ENCODE measurements at regions not wholly inside any gene's neighbourhood (a gene's known extent, or its start where the extent isn't known, plus 50 kb on each side); places are given as distances from the start of the nearest gene placed in this dataset.
"Not testable (repeated sequence)": the region's sequence is repeated elsewhere in the genome, so short reads cannot be mapped to it uniquely, and the experiment has no call there.

DNA sequence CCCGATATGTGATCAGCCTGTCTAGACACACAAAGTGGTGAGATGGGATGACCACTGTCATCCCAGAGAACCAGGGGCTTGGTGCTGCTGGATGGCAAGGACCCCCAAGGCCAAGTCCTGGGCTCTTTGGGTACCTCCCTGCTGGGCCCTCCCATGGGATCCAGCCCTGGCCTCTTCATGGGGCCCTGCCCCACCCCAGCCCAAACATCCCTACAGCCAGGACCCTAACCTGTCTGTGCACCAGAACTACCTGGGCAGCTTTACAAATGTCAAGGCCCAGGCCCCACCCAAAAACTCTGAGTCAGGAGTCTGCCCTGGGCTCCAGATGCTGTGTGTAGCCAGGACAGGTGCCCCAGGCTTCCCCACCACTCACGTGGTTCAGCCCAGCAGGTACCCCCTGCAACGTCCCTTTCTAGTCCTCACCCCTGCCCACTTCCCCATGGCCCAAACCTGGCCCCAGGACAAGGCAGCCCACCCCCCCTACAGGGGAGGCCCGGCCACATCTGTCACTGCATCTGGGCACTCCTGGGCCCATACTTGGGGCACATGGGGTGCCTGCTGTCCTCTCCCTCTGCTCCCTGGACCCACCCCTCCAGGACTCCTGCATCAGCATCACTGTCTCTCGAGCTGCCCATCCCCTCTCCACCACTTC is 233.5 kb downstream of the TUBA3C start:
- H3K27ac Mint-ChIP-seq, result no peak overlapping the region
- ChIA-PET CTCF (interaction anchor here (0.5 kb wide), 1 partner anchor 47 kb away, joined by 4 read pairs; no protein-coding TSS in a partner anchor), POLR2A (no interaction called here)
- DNase-seq, result no peak
- H3K27me3 Mint-ChIP-seq, result no peaks in the 10 kb centered on the region
- no peak overlapping the region for H3K4me3 Mint-ChIP-seq
- H3K4me1 Mint-ChIP-seq, result no peaks in the 10 kb centered on the region
- no peaks in the 10 kb centered on the region for H3K36me3 Mint-ChIP-seq (ENCODE audit: low read depth)
- H3K9me3 Mint-ChIP-seq, result no peaks in the 10 kb centered on the region

DNA sequence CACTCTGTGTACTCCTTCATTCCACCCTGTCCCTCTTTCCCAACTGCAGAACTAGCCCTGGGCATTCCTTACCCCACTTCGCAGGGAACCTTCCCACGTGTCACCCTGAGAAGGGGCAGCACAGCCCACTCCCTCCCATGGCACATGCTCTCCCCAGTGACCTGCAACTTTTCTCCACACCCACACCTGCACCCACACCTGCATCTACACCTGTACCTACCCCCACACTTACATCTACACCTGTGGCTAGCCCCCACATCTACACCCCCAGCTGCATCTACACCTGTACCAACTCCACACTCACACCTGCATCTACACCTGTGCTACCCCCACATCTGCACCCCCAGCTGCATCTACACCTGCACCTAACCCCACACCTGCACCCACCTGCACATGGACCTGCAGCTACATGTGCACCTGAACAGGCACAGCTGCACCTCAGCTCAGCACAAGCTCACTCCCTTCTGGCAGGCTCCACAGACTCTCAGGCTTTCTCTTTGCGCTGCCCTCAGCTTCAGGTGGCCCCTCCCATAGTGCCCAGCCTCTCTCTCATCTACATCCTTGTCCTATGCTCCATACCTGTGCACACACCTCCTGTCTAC is 234.1 kb downstream of the TUBA3C start:
- DNase-seq, result no peak
- Mint-ChIP-seq H3K4me3 (no peak overlapping the region), H3K27me3 (no peaks in the 10 kb centered on the region), H3K9me3 (no peaks in the 10 kb centered on the region), H3K36me3 (ENCODE audit: low read depth) (no peaks in the 10 kb centered on the region), H3K27ac (no peak overlapping the region), H3K4me1 (no peaks in the 10 kb centered on the region)
- ChIA-PET CTCF (interaction anchor here (0.5 kb wide), 1 partner anchor 47 kb away, joined by 4 read pairs; no protein-coding TSS in a partner anchor), POLR2A (no interaction called here)

DNA sequence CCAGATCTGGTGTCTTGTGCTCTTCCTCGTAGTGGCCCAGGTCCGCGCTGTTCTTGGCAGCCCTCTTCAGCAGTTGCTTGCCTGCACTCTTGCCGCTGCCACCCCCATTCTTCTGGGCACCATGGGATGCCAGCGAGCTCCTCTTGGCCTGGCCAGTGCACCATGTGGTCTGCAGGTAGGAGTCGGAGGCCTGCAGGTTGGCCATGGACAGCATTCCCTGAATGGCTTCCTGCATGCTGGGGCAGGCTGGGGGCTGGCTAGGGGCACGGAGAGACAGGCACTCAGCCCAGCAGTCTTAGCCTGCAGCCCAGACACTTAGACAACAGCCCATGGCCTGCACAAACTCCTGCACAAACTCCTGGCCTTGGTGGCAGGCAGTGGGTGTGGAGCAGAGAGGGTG is 234.9 kb downstream of the TUBA3C start:
- CTCF ChIA-PET, result no interaction called here
- H3K27me3 Mint-ChIP-seq, result no peaks in the 10 kb centered on the region
- no peaks in the 10 kb centered on the region for H3K36me3 Mint-ChIP-seq (ENCODE audit: low read depth)
- DNase-seq, result no peak
- no peaks in the 10 kb centered on the region for H3K9me3 Mint-ChIP-seq
- no peak overlapping the region for H3K4me3 Mint-ChIP-seq
- POLR2A ChIA-PET, result no interaction called here
- no peak overlapping the region for H3K27ac Mint-ChIP-seq
- H3K4me1 Mint-ChIP-seq, result no peaks in the 10 kb centered on the region

DNA sequence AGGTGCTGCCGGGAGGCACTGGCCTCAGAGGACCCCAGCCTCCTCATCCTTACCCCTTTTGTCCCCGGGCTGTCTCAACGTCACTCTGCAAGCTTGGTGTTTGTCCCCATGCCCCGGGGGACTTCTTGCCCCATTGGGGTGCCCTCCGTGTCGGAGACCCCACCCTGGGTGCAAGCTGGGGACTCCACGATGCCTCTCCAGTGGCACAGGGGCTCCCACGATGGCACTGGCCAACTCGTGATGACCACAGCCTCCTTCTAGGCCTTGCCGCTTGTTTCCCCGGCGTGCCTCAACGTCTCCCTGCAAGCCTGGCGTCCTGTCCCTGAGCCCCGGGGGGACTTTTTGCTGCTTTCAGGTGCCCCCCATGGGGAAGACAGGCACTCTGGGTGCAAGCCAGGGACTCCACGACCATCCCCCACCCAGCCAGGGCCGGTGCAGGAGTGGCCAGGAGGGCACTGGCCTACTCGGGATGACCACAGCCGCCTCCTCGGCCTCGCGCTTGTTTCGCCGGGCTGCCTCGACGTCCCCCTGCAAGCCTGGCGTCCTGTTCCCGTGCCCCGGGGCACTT is 237.0 kb downstream of the TUBA3C start:
- Mint-ChIP-seq H3K9me3 (no peaks in the 10 kb centered on the region), H3K4me3 (no peak overlapping the region), H3K36me3 (ENCODE audit: low read depth) (no peaks in the 10 kb centered on the region), H3K4me1 (no peaks in the 10 kb centered on the region), H3K27me3 (no peaks in the 10 kb centered on the region), H3K27ac (no peak overlapping the region)
- DNase-seq, result no peak
- CTCF ChIA-PET, result no interaction called here
- POLR2A ChIA-PET, result interaction anchor here (0.6 kb wide), 1 partner anchor 277 kb away, joined by 4 read pairs; no protein-coding TSS in a partner anchor

DNA sequence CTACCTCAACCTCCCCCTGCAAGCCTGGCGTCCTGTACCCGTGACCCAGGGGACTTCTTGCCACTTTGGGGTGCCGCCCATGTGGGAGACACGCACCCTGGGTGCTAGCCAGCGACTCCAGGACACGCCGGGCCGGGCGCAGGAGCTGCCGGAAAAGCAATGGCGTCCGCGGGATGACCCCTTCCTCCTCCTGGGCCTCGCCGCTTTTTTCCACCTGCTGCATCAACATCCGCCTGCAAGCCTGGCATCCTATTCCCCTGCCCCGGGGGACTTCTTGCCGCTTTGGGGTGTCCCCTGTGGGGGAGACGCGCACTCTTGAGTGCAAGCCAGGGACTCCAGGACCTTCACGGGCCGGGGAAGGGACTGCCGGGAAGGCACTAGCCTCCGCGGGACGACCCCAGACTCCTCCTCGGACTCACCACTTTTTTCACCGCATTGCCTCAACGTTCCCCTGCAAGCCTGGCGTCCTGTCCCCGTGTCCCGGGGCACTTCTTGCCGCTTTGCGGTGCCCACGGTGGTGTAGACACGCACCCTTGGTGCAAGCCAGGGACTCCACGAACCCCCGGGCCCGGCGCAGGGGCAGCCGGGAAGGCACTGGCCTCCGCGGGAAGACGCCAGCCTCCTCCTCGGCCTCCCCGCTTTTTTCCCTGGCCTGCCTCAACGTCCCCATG is 237.8 kb downstream of the TUBA3C start:
- Mint-ChIP-seq H3K4me1 (no peaks in the 10 kb centered on the region), H3K36me3 (ENCODE audit: low read depth) (no peaks in the 10 kb centered on the region), H3K9me3 (no peaks in the 10 kb centered on the region), H3K4me3 (no peak overlapping the region), H3K27me3 (no peaks in the 10 kb centered on the region), H3K27ac (no peak overlapping the region)
- CTCF ChIA-PET, result no interaction called here
- no peak for DNase-seq
- POLR2A ChIA-PET, result no interaction called here

DNA sequence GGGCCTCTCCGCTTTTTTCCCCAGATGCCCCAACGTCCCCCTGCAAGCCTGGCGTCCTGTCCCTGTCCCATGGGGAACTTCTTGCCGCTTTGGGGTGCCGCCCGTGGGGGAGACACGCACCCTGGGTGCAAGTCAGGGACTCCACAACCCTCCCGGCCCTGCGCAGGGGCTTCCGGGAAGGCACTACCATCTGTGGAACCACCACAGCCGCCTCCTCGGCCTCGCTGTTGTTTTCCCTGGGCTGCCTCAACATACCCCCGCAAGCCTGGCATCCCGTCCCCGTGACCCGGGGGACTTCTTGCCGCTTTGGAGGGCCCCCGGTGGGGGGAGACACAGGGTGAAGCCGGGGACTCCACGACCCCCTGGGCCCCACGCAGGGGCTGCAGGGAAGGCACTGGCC is 238.4 kb downstream of the TUBA3C start:
- Mint-ChIP-seq H3K36me3 (ENCODE audit: low read depth) (no peaks in the 10 kb centered on the region), H3K9me3 (no peaks in the 10 kb centered on the region), H3K4me3 (no peak overlapping the region), H3K27ac (no peak overlapping the region), H3K4me1 (no peaks in the 10 kb centered on the region), H3K27me3 (no peaks in the 10 kb centered on the region)
- CTCF ChIA-PET, result no interaction called here
- DNase-seq, result no peak
- POLR2A ChIA-PET, result no interaction called here

DNA sequence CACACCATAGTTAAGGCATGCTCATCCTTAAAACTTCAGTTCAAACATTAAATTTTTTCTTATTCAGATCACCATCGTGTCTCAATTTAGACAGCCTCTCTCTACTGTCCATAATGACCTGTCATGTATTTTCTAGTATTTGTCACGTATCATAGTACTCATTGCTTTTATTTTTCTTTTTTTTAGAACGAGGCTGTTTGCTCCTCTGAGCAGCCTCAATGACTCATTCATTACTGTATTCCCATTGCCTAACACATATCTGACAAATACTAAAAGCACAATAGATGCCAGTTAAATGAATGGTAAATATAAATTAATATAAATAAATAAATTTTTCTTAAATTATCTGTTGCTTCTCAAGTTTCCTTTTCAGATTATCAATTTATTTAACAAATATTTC is 245.5 kb downstream of the TUBA3C start:
- no peak for DNase-seq
- Mint-ChIP-seq H3K36me3 (ENCODE audit: low read depth) (no peaks in the 10 kb centered on the region), H3K27me3 (peaks cover 2% of the 10 kb centered on the region), H3K4me1 (no peaks in the 10 kb centered on the region), H3K27ac (no peak overlapping the region), H3K9me3 (no peaks in the 10 kb centered on the region), H3K4me3 (no peak overlapping the region)
- ChIA-PET POLR2A (no interaction called here), CTCF (no interaction called here)

DNA sequence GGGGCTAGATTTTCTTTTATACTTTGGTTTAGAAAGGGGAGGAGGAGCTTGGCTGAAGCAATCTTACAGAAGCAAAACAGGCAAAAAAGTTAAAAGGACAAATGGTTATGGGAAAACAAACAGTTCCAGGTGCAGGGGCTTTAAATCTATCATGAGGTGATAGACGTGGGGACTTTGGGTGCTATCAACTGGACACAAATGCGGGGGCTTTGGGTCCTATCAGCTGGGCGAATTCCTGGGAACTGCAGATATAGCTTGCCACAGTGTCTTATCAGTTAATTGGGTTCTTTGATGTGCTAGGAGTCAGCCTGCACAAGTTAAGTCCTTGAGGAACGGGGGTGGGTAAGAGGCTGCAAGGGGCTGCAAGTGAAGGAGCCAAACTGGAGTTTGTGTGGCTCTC is 260.6 kb downstream of the TUBA3C start:
- no peak for DNase-seq
- no peaks in the 10 kb centered on the region for H3K27me3 Mint-ChIP-seq
- no peaks in the 10 kb centered on the region for H3K4me1 Mint-ChIP-seq
- ChIA-PET CTCF (no interaction called here), POLR2A (no interaction called here)
- H3K27ac Mint-ChIP-seq, result no peak overlapping the region
- no peaks in the 10 kb centered on the region for H3K36me3 Mint-ChIP-seq (ENCODE audit: low read depth)
- no peaks in the 10 kb centered on the region for H3K9me3 Mint-ChIP-seq
- H3K4me3 Mint-ChIP-seq, result no peak overlapping the region

DNA sequence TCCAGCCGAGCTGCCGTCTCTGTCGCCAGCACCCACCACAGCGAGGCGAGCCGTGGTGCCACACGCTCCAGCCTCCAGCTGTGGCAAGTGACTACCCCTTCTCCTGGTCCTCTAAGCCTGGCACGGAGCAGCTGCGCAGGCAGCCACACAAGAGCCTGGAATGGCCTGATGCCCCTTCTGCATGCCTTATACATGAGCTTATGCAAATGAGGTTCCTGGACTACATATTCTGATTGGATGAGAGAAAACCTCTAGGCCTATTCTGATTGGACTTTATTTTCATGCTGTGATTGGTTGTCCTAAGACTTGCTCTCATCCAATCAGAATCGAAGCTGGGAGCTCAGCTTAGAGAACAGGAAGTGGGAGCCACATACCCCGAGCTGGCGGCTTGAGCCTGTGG is 276.5 kb downstream of the TUBA3C start:
- H3K36me3 Mint-ChIP-seq (ENCODE audit: low read depth); H3K9me3 Mint-ChIP-seq; H3K4me1 Mint-ChIP-seq; H3K4me3 Mint-ChIP-seq; CTCF ChIA-PET; DNase-seq; POLR2A ChIA-PET; H3K27me3 Mint-ChIP-seq; H3K27ac Mint-ChIP-seq: not testable (repeated sequence)

DNA sequence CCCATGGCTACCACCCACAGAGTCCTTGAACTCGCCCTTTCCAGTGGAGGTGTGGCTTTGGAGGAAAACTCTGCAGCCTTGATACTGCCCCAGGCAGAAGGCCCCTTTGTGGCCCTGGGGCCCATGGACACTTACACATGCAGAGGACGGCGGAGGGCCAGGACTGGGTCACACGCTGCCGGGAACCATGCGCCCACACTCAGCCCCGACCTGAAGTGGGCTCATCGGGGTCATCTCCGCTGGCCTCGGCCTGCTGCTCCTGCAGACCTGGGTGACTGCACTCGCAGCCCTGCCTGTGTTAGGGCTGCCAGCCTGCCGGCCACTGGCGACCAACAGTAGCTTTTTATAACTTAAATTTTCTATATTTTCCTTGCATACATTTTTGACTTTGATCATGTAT is 286.2 kb downstream of the TUBA3C start:
- H3K4me1 Mint-ChIP-seq; CTCF ChIA-PET; DNase-seq; H3K27me3 Mint-ChIP-seq; H3K4me3 Mint-ChIP-seq; H3K36me3 Mint-ChIP-seq (ENCODE audit: low read depth); H3K9me3 Mint-ChIP-seq; POLR2A ChIA-PET; H3K27ac Mint-ChIP-seq: not testable (repeated sequence)

DNA sequence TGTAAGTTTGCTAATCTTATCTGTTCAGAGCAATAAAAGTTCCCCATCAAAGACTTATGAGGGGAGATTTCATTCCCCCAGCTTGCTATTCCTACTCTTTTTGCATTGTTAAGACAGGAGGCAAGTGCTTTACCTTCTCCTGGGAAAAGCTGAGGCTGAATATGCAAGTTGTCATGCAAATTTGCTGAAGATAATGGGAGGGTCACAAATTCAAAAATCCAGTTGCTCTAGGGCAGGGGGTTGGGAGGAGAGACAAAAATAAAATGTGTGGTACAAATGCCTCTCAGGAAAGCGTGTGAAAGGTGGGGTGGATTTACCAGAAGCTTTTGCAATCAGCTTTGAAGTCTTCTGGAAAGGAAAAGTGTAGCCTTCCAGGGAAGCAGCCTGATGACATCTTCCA is 290.4 kb downstream of the TUBA3C start:
- H3K36me3 Mint-ChIP-seq (ENCODE audit: low read depth); POLR2A ChIA-PET; CTCF ChIA-PET; H3K27me3 Mint-ChIP-seq; H3K4me1 Mint-ChIP-seq; H3K9me3 Mint-ChIP-seq; H3K27ac Mint-ChIP-seq; H3K4me3 Mint-ChIP-seq; DNase-seq: not testable (repeated sequence)

DNA sequence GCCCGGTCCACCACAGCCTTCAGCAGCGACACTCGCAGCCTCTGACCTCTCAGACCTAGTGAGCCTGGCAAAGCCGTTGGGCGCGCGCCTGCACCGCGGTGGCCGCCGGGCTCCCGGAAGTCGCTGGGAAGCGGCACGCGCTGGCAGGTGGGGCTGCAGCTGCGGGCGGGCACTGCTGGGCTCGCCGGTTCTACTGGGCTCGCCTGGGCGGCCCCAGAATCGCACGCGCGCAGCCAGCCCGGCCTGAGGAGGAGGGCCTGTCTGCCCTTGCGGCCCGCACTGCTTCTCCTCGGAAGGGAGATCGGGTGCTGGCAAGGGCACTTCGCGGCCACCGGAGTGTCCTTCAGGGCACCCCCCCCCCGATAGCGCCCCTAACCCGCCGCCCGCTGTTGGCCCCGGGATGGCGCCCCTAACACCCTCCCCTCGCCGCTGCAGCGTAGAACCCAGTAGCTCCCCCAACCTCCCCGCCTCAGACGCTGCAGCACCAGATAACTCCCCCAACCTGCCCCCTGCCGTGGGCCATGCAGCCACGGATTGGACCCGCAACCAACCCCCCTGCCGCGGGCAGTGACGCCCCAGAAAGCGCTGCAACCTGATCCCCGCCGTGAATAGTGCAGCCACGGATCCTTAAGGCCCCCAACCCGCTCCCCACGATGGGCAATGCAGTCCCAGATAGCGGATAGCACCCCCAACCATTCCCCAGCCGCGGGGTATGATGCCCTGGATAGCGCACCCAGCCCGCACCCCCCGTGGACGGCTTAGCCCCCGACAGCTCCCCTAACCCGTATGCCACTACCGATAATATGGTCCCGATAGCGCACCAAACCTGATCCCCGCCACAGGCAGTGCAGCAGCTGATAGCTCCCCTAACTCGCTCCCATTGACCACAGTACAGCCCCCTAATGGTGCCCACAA is 306.5 kb downstream of the TUBA3C start:
- H3K36me3 Mint-ChIP-seq (ENCODE audit: low read depth); H3K4me1 Mint-ChIP-seq; CTCF ChIA-PET; POLR2A ChIA-PET; H3K9me3 Mint-ChIP-seq: not testable (repeated sequence)
- Mint-ChIP-seq H3K27me3 (peaks cover 16% of the 10 kb centered on the region), H3K27ac (peak overlapping the region; percentile 87), H3K4me3 (peak overlapping the region; percentile 77)
- peak; percentile 57 for DNase-seq

DNA sequence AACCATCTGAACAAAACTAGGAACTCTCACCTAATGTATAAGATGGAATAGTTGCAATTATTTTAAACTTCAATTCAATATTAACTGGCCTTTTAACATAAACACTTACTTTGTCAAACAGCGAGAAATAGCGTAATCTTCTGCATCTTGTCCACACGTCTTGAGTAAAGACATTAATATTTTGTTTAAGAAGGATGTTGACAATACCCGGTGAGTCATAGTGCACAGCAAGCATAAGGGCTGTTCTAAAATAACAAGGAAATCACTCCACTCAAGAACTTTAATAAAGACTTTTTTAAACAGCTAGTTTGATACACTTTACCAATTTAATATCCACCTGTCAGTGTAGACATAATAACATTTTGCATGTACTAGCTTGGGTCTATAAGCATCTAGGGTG is 311.1 kb downstream of the TUBA3C start:
- H3K27ac Mint-ChIP-seq; H3K4me1 Mint-ChIP-seq; H3K27me3 Mint-ChIP-seq; H3K36me3 Mint-ChIP-seq (ENCODE audit: low read depth); H3K9me3 Mint-ChIP-seq; CTCF ChIA-PET; H3K4me3 Mint-ChIP-seq; DNase-seq; POLR2A ChIA-PET: not testable (repeated sequence)

All from activated CD4-positive, alpha-beta T cell treated with anti-CD3 and anti-CD28 coated beads, Interleukin-2, amount 10 ng/mL, durations not matched to agents 7 days and 5 days (primary cell).